ENCODE measurements at regions not wholly inside any gene's neighbourhood (a gene's known extent, or its start where the extent isn't known, plus 50 kb on each side); places are given as distances from the start of the nearest gene placed in this dataset.

DNA sequence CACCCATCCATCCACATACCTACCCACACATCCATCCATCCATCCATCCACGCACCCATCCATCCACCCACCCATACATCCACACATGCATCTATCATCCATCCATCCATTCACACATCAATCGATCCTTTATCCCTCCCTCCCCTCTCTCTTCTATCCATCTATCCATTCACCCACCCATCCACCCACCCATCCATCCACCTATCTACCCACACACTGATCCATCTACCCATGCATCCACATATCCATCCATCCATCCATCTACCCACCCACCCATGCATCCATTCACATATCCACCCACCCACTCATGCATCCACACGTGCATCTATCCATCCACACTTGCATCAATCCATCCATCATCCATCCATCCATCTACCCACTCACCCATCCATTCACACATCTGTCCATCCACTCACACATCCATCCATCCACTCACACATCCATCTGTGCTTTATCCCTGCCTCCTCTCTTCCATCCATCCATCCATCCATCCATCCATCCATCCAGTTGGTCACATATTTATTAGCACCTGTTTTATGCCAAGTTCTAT lies 366.1 kb downstream of the CTTN start:
- DNase-seq (ENCODE audit: low spot score) = no peak

DNA sequence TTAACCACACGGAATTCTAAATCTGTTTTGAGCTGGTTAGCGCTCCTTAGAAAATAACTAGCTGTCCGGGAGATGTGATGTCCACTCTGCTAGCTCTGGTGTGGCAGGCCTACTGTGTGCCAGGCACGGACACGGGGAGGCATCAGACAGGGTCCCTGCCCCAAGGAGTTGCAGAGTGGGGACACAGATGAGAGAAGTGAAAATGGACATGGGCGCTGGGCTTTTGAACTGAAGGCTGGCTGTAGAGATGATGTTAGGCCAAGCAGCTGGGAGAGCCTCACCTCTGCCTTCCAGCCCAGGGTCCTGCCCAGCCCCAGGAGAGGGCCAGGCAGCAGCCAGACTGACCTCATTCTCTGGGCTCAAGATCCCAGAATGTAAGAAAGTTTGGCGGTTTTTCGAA lies 368.6 kb downstream of the CTTN start:
- DNase-seq (ENCODE audit: low spot score) = no peak

DNA sequence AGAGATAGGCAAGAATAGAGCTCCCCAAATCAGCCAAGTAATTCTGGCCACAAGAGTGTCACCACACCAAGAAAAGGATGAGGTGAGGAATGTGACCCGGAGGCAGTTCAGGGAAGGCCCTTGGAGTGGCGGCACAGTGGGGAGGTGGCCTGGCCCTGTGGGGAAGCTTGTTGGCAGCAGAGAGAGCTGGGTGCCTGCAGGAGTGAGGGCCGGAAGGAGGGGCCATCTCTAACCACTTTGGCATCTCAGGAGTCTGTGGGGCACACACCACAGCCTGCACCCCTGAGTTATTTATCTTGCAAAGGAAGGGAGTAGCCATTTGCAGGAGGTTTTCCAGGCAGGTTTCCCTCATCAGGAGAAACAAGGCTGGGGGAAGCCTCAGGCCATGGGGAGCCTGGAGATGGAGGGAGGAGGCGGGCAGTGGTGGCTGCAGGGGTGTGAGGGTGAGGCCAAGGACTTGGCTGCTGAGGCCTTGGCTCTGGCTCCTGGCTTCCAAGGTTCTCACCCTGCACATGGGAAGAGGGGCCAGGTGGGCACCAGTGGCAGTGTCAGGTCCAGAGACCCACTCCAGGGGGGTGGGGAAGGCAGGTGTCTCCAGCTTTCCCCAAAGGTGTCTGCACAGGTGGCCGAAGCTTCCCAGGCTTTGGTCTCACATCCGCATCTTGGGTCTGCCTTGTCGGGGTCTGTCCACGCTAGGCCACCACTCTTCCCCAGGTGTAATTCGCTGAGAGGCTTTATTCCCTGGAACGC lies 370.2 kb downstream of the CTTN start:
- DNase-seq (ENCODE audit: low spot score) = no peak

DNA sequence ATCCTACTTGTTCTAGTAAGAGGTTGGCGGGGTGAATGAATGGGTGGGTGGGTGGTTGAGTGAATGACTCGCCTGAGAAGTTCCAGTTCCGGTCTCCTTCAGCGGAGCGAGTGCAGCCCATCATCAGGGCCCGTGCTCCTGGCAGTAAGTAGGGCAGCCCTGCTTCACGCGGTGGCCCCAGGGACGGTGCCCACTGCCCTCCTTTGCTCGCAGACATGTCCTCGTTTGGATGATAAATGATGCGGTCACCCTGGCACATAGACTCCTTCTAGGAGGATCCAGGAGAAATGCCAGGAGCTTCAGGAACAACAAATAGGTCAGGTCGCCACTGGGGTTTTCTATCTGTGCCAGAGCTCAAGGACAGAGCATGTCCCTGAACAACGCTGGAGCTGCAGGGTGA lies 370.8 kb downstream of the CTTN start:
- no peak for DNase-seq (ENCODE audit: low spot score)

DNA sequence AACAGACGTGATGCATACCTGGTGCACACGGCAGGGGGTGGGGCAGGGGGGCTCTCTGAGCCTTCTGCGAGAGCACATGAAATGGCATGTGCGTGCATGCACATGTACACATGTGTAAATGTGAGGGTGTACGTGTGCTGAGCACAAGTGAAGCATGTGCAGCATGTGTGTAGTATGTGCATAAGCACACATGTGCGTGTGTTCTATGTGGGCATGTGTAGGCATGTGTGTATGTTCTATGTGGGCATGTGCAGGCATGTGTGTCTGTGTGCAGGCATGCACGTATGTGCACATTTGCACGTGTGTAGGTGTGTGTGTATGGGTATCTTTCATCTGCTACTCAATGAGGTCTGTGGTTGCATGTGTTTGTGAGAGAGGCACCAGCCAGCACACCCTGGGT lies 371.2 kb downstream of the CTTN start:
- no peak for DNase-seq (ENCODE audit: low spot score)

DNA sequence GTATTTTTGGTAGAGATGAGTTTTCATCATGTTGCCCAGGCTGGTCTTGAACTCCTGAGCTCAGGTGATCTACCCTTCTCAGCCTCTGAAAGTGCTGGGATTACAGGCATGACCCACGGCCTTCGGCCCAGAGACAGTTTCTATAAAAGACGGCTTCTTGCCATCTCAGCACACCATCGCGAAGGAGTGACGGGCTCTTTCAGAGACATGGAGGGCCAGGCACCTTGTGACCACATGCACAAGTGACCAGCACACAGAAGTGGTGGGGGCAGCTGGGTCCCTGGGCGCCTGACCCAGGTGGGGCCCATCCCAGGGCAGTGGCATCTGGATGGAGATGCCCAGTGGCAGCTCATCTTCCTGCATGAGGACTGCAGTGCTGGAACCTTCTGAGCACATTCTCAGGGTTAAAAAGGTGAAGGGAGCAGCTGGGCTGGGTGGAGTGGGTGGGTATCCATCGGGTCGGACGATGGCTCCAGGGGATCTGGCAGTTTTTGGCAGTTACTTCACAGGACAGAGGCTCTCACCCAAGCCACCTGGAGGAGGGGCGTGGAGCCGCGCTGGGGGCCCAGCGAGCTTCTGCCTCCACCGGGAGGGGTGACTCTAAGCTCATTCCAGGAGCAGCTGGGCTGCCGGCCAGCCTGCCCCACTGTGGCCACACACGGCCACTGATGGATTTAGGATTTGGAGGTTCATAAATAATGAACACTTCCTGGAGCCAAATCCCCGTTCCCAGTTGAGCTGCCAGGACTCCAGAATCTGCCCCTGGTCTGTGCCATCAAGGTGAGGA lies 373.0 kb downstream of the CTTN start:
- DNase-seq (ENCODE audit: low spot score) = no peak

DNA sequence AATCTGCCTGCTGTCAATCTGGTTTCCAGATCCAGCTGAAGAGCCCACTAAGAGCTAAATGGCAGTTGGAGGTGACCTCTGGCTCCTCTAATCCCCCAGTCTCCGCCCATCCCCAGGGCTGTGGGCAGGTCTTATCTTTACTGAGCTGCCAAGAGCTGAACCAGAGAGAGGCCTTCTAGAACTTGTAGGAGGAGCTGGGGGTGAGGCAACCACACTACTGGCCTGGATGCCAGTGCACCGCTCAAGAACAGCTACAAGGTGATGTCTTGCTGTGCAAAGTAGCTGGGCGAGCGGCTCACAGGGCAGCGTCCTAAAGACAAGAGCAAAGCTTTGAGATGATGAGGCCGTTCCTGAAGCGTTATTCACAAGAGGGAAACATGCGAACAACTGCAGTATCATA lies 374.6 kb downstream of the CTTN start:
- DNase-seq (ENCODE audit: low spot score) = no peak

DNA sequence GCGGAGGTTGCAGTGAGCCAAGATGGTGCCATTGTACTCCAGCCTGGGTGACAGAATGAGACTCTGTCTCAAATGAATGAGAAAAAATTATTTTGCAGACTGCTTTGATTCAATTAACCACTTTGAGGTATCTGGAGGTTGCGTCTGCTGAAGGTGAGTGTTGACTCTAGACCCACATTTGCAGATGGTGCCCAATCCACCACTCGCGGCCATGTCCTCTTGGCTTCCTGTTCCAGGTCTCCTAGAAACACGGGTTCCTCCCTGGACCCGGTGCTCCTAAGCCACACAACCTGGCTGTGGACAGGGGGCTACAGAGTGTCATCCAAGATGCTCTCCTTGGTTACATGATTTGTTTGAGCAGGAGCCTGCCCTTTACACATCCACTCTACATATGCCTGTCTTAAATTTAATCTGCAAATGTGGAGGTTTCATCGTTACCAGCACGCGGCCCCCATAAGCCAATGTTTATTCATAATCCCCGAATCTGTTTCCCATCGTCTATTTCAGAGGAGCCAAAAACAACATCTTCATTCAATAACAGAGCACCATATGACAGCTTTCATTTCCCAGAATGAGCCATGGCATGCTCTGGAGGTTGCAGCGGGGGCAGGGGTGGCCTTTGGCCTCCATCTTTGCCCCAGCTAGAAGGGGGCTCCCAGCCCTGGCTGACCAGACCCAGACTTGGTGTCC lies 377.2 kb downstream of the CTTN start:
- DNase-seq (ENCODE audit: low spot score) = no peak

DNA sequence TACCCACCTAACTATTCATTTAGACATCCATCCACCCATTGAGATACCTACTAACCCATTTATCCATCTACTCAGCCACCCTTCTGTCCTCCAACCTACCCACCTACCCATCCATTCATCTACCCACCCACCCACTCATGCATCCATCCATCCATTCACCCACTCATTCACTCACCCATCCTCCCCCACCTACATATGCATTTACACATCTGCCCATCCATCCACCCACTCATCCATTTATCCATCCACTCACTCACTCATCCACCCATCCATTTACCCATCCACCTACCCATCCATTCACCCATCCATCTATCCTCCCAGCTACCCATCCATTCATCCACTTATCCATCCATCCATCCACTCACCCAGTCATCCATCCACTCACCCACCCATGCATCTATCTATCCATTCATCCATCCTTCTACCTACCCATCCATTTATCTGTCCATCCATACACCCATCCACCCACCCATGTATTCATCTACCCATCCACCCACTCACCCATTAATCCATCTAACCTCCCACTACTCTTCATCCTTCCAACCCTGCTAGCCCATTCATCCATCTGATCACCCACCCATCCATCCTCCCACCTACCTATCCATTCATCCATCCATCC lies 378.7 kb downstream of the CTTN start:
- no peak for DNase-seq (ENCODE audit: low spot score)

DNA sequence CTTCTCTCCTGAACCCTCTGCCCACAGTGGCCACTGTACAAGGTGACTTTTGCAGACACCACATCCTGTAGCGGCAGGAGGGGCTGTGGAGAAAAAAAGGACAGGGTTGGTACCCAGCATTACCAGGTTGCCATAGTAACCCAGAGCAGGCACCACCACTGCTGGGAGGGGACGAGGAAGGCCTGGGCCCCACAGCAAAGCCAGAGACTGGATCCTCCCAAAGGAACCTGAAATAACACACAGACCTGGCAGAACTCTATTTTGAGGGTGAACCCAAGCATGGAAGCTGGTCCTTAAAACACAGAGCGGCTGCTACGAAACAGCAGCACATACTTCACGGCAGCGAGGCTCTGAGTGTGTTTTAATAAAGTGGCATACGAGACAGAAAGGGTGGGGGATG lies 380.6 kb downstream of the CTTN start:
- DNase-seq (ENCODE audit: low spot score) = no peak

DNA sequence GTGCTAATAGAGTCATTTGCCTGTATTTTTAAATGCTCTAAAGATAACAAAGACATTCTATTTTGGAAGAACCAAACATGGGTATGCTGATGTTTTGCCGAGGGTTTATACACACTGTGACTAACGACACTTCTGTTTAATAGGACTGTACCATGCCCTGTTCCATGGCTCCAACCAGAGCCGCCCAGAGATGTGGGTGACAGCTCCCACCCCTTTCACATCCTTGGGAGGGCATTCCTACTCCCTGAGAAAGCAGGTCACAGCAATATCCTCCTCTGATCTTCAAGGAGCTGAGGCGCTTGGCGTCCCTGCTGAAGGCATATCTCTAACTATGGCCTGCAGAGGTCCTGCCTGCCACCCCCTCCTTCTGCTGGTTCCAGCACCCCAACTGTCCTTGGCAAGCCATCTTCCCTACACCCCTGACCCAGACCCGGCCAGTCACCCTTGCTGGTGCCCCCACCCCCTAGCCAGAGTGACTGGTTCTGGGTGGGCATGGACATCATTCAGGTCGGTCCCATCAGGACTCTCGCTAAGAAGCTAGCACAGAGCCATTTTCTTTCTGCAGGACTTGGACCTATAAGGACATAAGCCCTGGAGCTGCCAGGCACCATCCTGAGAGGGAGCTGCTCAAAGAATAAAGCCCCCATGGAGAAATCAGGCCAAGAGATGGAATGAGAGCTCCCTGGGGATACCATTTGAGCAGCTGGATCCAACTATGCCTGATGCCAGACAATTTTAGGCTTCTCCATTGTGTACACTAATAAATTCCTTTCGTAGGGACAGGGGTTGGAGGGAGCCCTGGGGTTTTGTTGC lies 381.3 kb downstream of the CTTN start:
- no peak for DNase-seq (ENCODE audit: low spot score)

DNA sequence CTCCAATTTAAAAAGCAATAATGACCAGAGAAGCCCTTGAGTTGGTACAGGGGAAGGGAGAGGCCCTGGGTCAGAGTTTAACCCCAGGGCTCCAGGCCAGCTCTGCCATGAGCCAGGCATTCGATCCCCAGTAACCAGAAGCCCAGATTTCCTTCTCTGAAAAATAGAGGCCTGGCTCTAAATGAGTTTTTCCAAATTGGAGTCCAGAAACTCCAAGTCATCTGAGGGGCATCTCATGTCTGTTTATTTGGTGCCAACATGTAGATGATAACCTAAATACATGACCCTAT lies 381.9 kb downstream of the CTTN start:
- no peak for DNase-seq (ENCODE audit: low spot score)

DNA sequence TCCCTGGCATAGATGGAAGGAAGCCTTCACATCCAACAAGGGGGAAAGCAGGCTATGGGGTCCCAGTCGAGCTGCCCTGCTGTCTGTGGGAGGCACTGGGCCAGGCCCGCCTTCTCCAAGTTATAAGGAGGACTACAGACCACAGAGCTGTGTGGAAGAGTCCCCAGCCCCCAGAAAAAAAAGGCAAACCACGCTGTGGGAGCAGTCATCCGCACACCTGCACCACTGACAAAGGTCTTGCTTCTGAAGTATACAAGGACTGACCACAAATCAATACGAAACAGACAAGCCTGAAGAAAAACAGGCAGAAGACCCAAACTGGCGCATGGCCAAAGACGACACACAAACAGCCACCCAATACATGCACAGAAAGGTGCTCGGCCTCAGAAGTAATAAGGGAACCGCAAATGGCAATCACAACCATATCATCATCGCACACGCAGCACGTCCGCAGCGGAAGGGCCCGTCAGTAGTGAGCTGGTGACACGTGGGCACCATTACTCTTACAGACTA lies 384.1 kb downstream of the CTTN start:
- DNase-seq (ENCODE audit: low spot score) = no peak

DNA sequence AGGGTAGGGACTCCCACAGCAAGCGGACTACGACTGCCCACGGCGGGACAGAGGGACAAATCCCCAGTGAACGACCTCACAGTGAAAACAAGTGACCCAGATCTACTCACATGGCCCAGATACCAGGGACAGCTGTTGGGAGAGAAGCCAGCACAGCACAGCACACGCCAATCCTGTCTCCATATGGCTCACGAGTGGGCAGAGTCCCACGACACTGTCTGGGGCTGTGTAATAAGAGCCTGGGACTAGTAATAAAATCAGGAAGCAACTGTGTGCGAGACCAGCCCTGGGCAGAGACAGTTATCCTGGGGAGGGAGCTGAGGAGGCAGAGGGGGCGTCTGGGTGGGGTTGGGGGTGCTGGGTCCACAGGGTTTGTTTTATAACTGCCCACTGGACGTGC lies 385.0 kb downstream of the CTTN start:
- DNase-seq (ENCODE audit: low spot score) = no peak

DNA sequence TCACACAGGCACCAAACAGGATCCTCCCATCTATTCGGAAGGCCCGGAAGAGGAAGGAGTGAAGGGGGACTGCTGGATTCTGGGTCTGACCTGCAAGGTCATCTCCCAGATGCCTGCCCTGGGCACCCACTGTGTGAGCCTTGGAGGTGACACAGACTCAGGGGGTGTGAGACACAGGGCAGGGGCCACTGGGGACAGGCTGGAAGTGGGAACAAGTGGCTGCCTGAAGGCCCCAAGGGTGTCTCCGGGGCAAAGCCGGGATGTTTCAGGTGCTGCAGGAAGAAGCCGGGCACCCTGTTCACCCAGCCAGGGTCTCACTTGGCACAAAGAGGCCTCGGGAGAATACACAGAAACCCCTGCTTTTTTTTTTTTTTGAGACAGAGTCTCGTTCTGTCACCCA lies 385.5 kb downstream of the CTTN start:
- DNase-seq (ENCODE audit: low spot score) = no peak

DNA sequence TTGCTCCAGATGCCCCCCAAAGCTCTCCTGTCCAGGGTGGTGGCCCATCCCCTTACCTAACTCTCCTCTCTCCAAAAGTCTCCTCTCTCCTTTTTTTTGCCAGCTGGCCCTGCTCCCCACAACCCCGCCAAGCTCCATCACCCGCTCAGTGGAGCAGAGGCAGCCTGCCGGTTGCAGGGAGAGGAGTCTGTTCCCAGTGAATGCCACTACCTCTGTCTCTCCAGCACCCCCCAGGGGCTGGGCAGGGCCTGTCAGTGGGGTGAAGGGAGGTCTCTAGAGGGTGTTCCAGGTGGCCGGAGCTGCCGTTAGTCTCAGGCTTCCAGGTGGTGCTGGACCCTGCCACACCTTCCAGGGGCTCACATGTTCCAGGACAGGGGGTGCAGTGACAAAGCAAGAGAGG lies 387.0 kb downstream of the CTTN start:
- DNase-seq (ENCODE audit: low spot score) = no peak

DNA sequence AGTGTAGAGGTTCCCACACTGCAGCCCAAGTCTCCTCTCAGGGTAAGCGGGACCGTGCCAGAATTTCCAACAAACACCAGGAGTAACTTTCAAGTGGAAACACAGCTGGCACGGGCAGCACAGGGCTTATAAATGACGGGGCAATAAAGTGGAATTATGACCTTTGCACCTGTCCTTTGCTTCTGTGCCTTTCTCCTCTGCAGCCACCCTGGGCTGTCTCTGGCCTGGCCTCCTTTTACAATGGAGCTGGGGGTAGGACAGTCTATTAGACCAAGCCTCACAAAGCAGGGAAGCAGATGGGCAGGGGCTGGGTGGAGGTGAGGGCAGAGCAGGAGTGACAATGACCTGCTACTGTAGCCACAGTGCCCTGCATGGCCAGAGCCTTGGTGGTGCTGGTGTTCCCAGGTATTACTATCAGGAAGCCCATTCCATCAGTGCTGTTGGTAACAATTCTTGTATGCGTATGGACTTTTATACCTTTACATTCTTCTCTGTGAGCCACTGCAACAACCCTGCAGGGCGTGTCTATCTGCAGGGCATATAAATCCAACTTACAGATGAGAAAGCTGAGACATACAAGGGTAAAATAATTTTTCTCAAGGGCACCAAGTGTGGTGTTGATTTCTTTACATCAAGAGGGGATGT lies 387.8 kb downstream of the CTTN start:
- DNase-seq (ENCODE audit: low spot score) = no peak

DNA sequence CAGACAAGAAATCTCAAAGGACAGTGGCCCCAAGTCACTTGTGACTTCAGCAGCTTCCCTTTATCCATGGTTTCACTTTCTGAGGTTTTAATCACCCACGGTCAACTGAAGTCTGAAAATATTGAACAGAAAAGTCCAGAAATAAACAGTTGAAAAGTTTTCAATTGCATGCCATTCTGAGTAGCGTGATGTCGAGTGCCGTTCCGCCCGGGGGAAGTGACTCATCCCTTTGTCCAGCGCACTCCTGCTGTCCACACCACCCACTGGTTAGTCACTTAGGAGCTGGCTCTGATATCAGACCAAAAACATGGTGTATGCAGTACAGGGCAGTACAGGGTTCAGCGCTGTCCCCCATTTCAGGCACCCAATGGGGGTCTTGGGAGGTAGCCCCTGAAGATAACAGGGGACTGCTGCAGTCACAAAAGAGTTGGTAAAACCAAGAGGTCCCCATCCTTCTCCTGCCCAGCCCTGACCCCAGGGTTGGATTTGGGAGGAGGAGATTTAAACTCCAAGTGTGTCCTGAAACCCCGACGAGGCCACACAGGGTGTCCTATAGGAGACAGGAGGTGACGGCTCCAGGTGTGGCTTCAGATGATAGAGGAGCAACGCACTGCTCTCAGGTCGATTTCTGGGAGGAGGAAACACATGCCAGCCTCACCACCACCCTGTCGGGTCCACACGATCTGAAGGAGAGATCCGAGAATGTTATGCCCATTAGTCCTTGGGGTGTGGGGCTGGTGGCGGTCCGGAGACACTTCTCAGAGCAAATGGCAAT lies 390.1 kb downstream of the CTTN start:
- no peak for DNase-seq (ENCODE audit: low spot score)

DNA sequence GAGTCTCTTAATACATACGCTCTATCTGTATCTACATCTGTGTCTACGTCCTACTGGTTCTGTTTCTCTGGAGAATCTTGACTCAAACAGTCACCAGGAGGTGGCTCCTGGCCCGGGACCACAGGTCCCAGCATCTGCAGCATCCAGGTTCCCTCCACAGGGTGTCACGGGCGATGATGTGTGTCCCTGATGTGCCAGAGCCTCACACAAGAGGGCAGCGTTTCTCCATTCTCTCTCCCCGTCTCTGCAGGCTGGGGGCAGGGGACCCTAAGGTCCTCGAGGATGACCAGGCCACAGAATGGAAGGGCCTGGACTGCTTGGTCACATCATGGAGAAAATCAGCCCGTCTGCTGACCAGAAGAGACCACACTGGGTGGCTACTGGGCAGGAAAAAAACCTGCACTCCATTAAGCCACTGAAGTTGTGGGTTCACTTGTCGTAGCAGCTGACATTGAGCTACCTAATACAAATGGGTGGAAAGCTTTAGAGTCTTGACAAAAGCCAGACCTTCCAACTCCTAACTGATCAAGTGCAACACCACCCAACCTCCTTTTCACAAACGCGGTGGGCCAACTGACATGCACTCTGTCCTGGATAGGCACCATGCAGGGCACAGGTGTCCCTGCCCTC lies 392.5 kb downstream of the CTTN start:
- DNase-seq (ENCODE audit: low spot score) = no peak

Measured in D341Med (cell line).